Activated T-helper 2 cell treated with anti-CD3 and anti-CD28 coated beads, Interferon-gamma antibody, Interleukin-2, Interleukin-4, amounts not matched to agents 10 μg/mL and 5 μg/mL and 100 μg/mL, durations not matched to agents 14 hours and 24 hours and 36 hours (primary cell): ENCODE measurements at regions not wholly inside any gene's neighbourhood (a gene's known extent, or its start where the extent isn't known, plus 50 kb on each side); places are given as distances from the start of the nearest gene placed in this dataset.
A peak's percentile ranks its signal among the peaks of the same experiment; 100 is the strongest.

Experiments used
- DNase-seq: peaks from one replicate; pipeline ENCODE4 v3.0.0; 2021; ENCODE audit warnings: low spot score
- H3K27ac Mint-ChIP-seq: one replicate; pipeline ENCODE4 v1.8.0; 2021; ENCODE audit warnings: mixed read lengths
- H3K27me3 Mint-ChIP-seq: one replicate; pipeline ENCODE4 v1.8.0; 2021; ENCODE audit warnings: low read depth, mixed read lengths
- H3K36me3 Mint-ChIP-seq: one replicate; pipeline ENCODE4 v1.8.0; 2021; ENCODE audit warnings: low read depth, mixed read lengths
- H3K4me1 Mint-ChIP-seq: one replicate; pipeline ENCODE4 v1.8.0; 2021; ENCODE audit warnings: low read depth, mixed read lengths
- H3K4me3 Mint-ChIP-seq: one replicate; pipeline ENCODE4 v1.8.0; 2021; ENCODE audit warnings: low read depth, mild to moderate bottlenecking, moderate library complexity, mixed read lengths
- H3K9me3 Mint-ChIP-seq: one replicate; pipeline ENCODE4 v1.8.0; 2021; ENCODE audit warnings: mixed read lengths
- intact Hi-C: fragments of 100-400 bp; cut with micrococcal nuclease; formaldehyde crosslinking; loops from one replicate; pipeline ENCODE4 v1.15.1; 2023

DNA sequence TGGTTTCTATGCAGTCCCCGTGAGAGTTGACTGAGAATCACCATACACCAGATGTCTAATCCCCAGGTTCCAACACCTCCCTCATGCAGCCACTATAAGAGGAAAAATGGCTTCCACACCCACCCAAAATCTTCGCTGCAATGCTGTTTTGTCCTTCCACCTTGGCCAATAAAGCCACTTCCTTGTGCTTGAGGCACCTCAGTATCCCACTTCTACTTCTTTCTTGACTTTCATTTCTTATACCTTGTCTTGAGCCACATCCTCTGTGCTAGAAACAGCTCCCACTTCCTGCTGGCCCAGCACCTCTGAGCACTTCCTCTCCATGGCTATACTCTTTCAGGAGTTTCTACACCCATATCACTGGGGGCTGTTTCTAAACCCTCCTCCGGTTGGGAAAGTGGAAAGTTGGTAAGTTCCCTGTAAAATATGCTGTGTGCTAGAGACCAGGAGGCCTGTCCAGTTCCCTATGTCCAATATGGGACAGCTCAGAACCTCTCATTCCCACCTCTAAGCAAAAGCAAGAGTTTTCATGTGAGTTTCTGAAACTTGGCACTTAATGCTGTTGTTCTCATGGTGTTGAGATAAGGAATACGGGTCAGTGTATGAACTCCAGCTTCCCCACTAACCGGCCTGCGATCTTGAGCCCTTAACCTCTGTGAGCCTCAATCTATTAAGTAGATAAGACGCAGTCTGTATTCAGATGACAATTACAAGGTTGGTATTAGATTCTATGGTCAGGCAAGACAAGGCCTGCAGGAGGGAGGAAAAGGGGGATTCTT, 209.1 kb upstream of the ID2 start:
- Mint-ChIP-seq H3K4me1 (peaks cover 66% of the 10 kb centered on the region), H3K36me3 (peaks cover 21% of the 10 kb centered on the region)
- intact Hi-C loops, result no loop called here

DNA sequence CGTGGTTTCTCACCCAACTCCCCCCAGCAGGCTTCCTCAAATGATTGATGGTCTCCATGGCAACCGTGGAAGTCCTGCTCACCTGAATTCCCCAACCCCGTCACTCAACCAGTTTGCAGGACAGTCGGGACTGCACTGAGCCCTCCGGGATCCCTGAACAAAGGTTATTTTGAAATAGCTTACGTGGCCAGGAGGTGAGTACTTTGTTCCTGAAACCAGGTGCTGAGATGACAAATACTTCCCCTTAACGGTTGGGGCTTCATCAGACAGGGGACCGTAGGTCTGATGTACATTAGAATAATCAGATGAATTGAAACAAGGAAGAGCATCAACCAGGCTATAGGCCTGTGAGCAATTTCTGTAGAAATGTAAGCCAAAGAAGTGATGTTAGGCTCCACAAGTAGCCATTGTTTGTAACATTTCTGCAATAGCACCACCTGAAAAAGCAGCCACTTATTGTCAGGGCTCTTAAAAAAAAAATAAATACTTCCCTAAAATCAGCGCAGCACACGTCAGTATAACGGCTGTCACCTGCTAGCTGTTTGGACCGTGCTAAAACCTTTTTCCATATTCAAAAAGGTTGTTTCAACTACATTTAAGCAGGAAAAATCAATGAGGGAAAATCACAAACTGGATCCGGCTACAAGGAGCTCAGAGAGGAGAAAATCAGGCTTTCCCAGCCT, 206.4 kb upstream of the ID2 start:
- DNase-seq, result no peak
- Mint-ChIP-seq H3K4me3 (no peak overlapping the region), H3K27me3 (no peaks in the 10 kb centered on the region), H3K27ac (peak overlapping the region; percentile 74), H3K9me3 (no peaks in the 10 kb centered on the region), H3K4me1 (peaks cover 79% of the 10 kb centered on the region), H3K36me3 (peaks cover 16% of the 10 kb centered on the region)
- intact Hi-C loops, result loop anchor here (1.0 to 5.0 kb wide), 4 partner anchors 19 to 207 kb away; partner anchors contain the start of gene ID2

More for the DNA sequence above, 209.1 kb upstream of the ID2 start:
- Mint-ChIP-seq H3K9me3 (peaks cover 10% of the 10 kb centered on the region), H3K4me3 (peak overlapping the region; percentile 6), H3K27ac (peak overlapping the region; percentile 69), H3K27me3 (no peaks in the 10 kb centered on the region)
- no peak for DNase-seq

DNA sequence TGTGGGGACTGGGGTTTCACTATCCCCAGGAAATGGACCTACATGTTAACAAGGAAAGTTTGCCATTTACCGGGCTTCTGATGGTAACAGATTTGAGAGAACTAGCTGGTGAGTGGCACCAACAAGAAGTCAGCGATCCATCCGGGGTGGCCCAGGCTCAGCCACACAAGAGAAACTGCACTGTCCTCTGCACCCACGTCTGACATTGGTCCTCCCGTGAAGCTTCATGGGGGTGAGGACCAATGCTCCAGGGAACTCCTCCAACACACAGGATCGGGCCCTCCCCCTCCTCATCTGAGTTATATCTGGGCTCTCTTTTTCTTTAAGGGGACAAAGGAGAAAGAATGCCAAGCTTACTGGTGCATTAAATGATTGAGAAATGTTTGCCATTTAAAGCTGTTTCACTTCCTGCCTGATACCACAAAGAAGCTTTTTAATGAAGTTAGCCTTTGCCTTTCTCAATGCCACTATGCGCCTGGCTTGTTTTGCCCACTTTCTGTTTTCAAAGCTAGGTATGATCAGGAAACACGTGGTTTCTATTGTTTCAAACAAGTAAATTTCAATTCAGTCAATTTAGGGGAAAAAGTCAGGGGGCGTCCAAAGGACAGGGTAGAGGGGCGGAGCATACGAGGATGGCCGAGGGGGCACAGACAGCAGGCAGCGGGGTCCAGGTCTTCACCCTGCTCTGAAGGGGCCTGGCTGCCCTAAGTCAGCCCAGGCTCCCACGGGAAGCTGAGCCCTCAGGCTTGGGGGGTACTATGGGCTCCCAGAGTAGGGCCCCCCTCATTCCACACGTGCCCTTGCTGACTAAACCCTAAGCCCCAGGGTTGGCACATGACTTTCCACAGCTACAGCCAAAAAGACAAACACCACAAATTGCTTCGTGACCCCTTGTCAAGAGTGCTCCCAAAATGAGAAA, 204.0 kb upstream of the ID2 start:
- intact Hi-C loops, result loop anchor here (5.0 kb wide), 2 partner anchors 156 to 204 kb away; partner anchors contain the start of gene ID2
- H3K9me3 Mint-ChIP-seq, result no peaks in the 10 kb centered on the region
- peaks cover 4% of the 10 kb centered on the region for H3K36me3 Mint-ChIP-seq

DNA sequence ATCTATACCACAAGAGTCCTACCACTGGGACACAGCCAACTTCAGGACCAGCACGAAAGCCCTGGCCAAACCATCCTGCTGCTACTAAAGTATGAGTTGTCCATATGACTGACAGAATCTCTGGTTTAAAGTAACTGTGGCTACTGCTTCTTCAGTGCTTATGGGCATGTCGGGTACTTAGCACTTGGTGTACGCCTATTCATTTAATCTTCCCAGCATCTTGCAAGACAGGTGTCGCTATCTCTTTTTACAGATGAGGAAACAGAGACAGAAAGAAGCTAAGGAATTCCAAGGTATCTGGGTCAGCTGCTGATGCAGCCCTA, 203.4 kb upstream of the ID2 start:
- Mint-ChIP-seq H3K27me3 (no peaks in the 10 kb centered on the region), H3K27ac (peak overlapping the region; percentile 72), H3K4me1 (peaks cover 79% of the 10 kb centered on the region), H3K9me3 (no peaks in the 10 kb centered on the region), H3K4me3 (no peak overlapping the region), H3K36me3 (peaks cover 4% of the 10 kb centered on the region)
- intact Hi-C loops, result loop anchor here (5.0 kb wide), 2 partner anchors 156 to 204 kb away; partner anchors contain the start of gene ID2
- no peak for DNase-seq

More for the DNA sequence above, 204.0 kb upstream of the ID2 start:
- DNase-seq, result no peak
- H3K27me3 Mint-ChIP-seq, result no peaks in the 10 kb centered on the region
- H3K4me1 Mint-ChIP-seq, result peaks cover 79% of the 10 kb centered on the region
- peak overlapping the region; percentile 5 for H3K4me3 Mint-ChIP-seq
- H3K27ac Mint-ChIP-seq, result peak overlapping the region; percentile 72

DNA sequence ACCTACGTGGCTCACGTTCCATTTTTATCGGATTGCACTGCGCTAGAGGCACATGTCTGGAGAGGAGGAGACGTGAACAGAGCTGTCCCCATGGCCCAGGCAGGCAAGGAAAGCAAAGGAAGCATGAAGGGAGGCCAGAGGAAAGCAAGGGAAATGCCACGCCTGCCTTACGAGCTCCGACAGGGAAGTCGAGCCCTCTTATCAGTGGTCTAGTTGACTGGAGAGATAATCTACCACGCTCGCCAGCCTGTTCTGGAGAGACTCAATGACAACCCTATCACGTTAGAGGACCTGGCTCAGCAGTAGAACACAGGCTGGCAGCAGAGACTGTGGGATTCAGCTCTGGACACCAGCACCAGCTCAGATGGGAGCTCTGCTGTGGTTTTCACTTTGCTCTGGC, 202.6 kb upstream of the ID2 start:
- no peaks in the 10 kb centered on the region for H3K27me3 Mint-ChIP-seq
- no peak overlapping the region for H3K4me3 Mint-ChIP-seq
- no peak overlapping the region for H3K27ac Mint-ChIP-seq
- H3K36me3 Mint-ChIP-seq, result peaks cover 4% of the 10 kb centered on the region
- peaks cover 74% of the 10 kb centered on the region for H3K4me1 Mint-ChIP-seq
- H3K9me3 Mint-ChIP-seq, result no peaks in the 10 kb centered on the region
- intact Hi-C loops, result loop anchor here (5.0 kb wide), 2 partner anchors 157 to 203 kb away; partner anchors contain the start of gene ID2
- DNase-seq, result no peak

DNA sequence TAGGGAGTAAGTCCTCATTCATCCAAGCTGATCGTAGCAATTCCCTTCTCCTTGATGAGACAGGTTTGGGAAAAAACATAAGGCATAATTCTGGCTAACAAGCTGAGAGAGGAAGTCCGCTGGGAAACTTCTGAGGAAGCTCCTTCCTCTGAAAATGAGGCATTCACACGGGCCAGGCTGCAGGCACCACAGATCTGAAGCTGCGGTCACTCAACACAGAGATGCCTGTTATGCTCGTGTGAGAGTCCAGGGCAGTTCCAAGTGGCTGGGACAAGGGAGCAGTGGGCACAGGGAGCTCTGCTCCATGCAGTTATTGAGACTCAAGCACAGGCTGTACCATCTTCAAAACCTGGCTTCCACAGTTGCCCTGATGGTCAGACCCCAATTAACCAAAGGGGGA, 200.9 kb upstream of the ID2 start:
- Mint-ChIP-seq H3K9me3 (no peaks in the 10 kb centered on the region), H3K4me3 (no peak overlapping the region), H3K27ac (peak overlapping the region; percentile 69), H3K4me1 (peaks cover 72% of the 10 kb centered on the region), H3K27me3 (no peaks in the 10 kb centered on the region), H3K36me3 (no peaks in the 10 kb centered on the region)
- intact Hi-C loops, result loop anchor here (1.0 to 5.0 kb wide), 5 partner anchors 34 to 709 kb away; no protein-coding TSS in a partner anchor
- DNase-seq, result no peak

DNA sequence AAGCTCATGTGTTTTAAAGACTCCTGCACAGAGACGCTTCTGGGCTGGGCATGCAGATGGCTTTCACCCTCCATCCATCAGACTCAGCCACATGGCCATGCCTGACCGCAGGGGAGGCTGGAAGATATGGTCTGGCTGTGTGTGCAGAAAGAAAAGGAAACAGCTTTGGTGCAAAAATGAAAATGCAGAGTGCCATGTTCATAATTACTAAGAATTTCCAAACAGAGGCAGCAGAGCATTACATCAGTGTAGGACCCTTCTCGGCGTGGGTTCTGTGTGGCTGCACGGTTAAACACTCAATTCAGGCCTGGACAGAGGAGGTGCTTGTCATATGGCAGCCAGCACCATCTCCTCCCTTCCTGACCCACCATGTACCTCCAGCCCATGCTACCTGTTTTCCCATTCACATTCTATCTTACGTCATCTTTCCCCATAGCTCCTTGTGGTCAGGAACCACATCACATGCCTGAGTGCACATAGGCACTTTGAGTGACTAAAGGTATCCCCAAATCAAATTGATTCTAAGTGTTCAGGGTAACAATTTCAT, 200.3 kb upstream of the ID2 start:
- intact Hi-C loops, result loop anchor here (1.0 to 5.0 kb wide), 5 partner anchors 34 to 709 kb away; no protein-coding TSS in a partner anchor
- Mint-ChIP-seq H3K36me3 (no peaks in the 10 kb centered on the region), H3K4me3 (no peak overlapping the region), H3K4me1 (peaks cover 74% of the 10 kb centered on the region), H3K27me3 (no peaks in the 10 kb centered on the region), H3K27ac (peak overlapping the region; percentile 69), H3K9me3 (no peaks in the 10 kb centered on the region)
- DNase-seq, result no peak

DNA sequence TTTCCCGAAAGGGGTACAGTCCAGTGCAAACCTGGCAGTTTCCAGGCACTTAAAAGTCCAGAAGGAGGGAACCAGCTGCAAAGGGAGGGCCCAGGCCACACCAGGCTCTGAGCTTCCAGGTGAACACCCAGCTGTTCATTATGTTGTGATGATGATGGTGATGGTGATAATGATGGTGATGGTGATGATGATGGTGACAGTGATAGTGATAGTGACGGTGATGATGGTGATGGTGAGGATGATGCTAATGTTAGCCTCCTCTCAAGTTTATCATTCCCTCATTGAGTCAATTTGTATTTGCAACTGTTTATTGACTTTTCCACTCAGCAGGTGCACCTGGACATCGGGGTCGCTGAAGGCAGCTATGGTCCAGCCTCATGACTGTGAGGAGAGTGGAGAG, 199.4 kb upstream of the ID2 start:
- no peak for DNase-seq
- H3K27ac Mint-ChIP-seq, result peak overlapping the region; percentile 11
- no peaks in the 10 kb centered on the region for H3K36me3 Mint-ChIP-seq
- no peaks in the 10 kb centered on the region for H3K27me3 Mint-ChIP-seq
- intact Hi-C loops, result loop anchor here (5.0 kb wide), 2 partner anchors 500 to 710 kb away; no protein-coding TSS in a partner anchor
- H3K9me3 Mint-ChIP-seq, result no peaks in the 10 kb centered on the region
- peaks cover 72% of the 10 kb centered on the region for H3K4me1 Mint-ChIP-seq
- no peak overlapping the region for H3K4me3 Mint-ChIP-seq

DNA sequence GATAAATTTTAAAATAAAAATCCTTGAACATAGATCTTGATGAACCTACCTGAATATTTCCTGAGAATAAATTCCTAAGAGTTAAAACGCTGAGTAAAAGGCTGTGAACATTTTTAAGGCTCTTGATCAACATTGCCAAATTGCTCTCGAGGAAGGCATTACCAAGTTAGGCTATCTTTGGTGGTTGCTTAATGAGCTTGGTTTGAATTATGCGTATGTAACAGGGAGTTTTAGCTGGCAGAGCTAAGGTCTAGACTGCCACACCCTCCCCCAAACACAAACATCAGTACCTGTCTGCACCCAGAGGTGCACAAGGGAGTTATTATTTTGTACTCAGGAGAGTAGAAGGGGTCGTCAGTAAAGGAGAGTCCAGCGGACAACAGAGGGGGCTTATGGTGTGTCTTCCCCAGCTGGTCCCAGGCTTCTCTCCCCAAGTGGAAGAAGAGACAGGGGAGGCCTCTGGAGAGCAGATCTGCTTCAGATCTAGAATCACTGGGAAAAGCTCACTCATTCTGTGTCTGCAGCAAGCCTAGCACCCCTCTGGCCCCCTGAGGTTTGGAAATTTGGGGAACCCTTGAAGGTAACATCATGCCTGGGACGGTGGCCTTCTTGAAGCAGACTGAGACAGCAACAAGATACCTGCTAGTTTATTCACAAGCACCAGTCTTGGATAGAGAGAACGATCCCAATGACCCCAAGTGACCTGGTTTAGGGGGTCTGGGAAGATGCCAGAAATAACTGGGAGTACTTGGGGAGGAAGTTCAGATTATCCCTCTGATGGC, 197.2 kb upstream of the ID2 start:
- no peak overlapping the region for H3K27ac Mint-ChIP-seq
- no peak for DNase-seq
- H3K27me3 Mint-ChIP-seq, result no peaks in the 10 kb centered on the region
- H3K4me1 Mint-ChIP-seq, result peaks cover 71% of the 10 kb centered on the region
- intact Hi-C loops, result loop anchor here (5.0 kb wide), 3 partner anchors 123 to 712 kb away; no protein-coding TSS in a partner anchor
- H3K4me3 Mint-ChIP-seq, result no peak overlapping the region
- no peaks in the 10 kb centered on the region for H3K36me3 Mint-ChIP-seq
- no peaks in the 10 kb centered on the region for H3K9me3 Mint-ChIP-seq

DNA sequence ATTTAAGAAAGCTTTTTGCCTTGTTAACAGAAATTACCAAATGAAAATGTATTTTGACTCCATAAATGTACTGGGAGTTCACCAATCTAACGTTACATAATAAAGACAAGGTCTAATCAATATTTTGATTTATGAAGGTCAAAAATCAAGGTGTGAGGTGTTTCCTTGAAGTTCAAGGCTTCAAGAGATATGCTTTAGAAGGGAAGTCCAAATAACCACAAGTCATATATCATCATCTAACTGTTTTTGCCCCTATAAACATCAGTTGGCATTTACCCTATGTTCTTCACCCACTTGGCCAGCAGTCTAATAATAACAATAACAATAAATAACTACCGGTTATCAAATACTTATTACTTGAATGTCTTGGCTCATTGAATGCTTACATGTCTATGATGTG, 196.1 kb upstream of the ID2 start:
- H3K4me1 Mint-ChIP-seq, result peaks cover 64% of the 10 kb centered on the region
- H3K9me3 Mint-ChIP-seq, result no peaks in the 10 kb centered on the region
- H3K27me3 Mint-ChIP-seq, result no peaks in the 10 kb centered on the region
- H3K36me3 Mint-ChIP-seq, result no peaks in the 10 kb centered on the region
- H3K4me3 Mint-ChIP-seq, result no peak overlapping the region
- DNase-seq, result no peak
- intact Hi-C loops, result loop anchor here (5.0 kb wide), 1 partner anchor 122 kb away; no protein-coding TSS in a partner anchor
- H3K27ac Mint-ChIP-seq, result no peak overlapping the region

DNA sequence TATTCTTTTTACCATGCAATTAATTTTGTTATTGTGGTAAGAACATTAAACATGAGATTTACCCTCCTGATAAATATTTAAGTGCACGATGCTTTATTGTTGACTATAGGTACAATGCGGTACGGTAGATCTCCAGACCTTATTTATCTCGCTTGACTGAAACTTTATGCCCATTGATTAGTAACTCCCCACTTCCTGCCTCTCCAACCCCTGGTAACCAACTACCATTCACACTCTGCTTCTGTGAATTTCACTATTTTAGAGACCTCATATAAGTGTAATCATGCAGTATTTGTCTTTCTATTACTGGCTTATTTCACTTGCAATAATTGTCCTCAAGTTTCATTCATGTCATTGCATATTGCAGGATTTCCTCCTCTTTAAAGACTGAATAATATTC, 195.7 kb upstream of the ID2 start:
- H3K9me3 Mint-ChIP-seq, result no peaks in the 10 kb centered on the region
- H3K4me3 Mint-ChIP-seq, result no peak overlapping the region
- no peaks in the 10 kb centered on the region for H3K36me3 Mint-ChIP-seq
- intact Hi-C loops, result loop anchor here (5.0 kb wide), 1 partner anchor 121 kb away; no protein-coding TSS in a partner anchor
- H3K4me1 Mint-ChIP-seq, result peaks cover 60% of the 10 kb centered on the region
- no peak for DNase-seq
- peaks cover under 1% of the 10 kb centered on the region for H3K27me3 Mint-ChIP-seq
- H3K27ac Mint-ChIP-seq, result peak overlapping the region; percentile 2
